ENCODE measurements at regions not wholly inside any gene's neighbourhood (a gene's known extent, or its start where the extent isn't known, plus 50 kb on each side); places are given as distances from the start of the nearest gene placed in this dataset.

- no peak for TF ChIP-seq CTCF (IDR thresholded peaks at IDR 0.05)
- TF ChIP-seq POLR2A (IDR thresholded peaks at IDR 0.05), result no peak
These were observed 66.1 kb upstream of the GRIP1 start for GRCh38 chr12:66744956-66745383.

Data from tibial nerve (tissue), 3 donors.